HG03280 (cell line): ENCODE measurements at regions not wholly inside any gene's neighbourhood (a gene's known extent, or its start where the extent isn't known, plus 50 kb on each side); places are given as distances from the start of the nearest gene placed in this dataset.

Experiments
- ATAC-seq: cut with Tn5 transposase; IDR thresholded peaks from one replicate; pipeline ENCODE4 v1.9.1; 2021; ENCODE audit warnings: mild to moderate bottlenecking, moderate library complexity; ENCODE audit not compliant: unreplicated experiment

DNA sequence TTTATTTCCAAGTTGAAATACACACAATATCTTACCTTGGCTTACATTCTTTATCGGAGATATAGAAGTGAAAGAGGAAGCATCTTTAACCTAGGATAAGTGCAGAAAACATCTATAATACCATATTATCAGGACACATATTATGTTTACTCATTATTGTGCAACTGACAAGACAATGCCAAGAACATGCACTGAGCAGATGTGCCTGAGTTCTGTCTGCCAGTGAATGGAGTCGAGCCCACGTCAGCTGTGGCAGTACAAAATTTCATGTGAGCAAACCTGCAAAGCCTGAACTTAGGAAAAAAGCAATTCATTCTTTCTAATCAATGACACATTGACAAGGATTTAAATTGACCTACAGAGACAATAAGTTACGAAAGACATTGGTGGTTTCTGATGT is 154.4 kb downstream of the AXIN2 start:
- ATAC-seq = no peak

DNA sequence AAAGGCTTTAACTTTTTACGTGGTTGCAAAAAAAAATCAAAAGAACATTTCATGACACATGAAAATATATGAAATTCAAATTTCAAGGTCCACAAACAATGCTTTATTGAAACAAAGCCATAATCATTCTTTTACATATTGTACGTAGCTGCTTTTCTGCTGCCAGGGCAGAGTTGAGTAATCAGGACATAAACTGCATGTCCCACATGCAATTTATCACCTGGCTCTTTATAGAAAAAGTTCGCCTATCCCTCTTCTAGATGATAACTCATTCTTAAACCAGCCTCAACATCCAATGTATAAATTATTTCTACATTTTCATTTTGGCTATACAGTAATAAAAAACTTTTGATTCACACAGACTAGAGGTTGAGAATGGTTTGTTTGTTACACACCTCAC is 154.9 kb downstream of the AXIN2 start:
- ATAC-seq = no peak

DNA sequence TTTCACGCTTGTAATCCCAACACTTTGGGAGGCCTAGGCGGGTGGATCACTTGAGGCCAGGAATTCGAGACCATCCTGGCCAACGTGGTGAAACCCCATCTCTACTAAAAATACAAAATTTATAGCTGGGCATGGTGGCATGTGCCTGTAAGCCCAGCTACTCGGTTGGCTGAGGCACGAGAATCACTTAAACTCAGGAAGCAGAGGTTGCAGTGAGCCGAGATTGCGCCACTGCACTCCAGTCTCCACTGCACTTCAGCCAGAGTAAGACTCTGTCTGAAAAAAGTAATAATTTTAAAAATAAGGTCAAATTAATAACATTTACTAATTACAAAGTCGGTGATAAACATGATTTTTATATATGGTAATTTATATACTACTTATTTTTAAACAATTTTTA is 155.9 kb downstream of the AXIN2 start:
- no peak for ATAC-seq

DNA sequence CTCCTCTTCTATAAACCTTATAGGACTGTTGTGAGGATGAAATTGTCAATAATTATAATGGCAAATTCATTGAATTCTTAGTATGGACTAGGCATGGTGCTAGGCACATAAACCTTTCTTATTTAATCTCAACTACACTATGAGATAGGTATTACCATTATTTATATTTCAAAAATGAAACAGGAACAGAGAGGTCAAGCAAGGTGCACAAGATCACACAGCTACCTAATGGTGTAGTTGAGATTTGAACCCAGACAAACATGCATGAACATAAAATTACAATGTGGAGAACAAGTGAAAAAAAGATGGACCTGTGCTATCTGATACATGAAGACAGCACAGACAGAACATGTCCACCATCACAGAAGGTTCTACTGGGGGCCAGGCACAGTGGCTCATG is 156.7 kb downstream of the AXIN2 start:
- ATAC-seq = no peak

DNA sequence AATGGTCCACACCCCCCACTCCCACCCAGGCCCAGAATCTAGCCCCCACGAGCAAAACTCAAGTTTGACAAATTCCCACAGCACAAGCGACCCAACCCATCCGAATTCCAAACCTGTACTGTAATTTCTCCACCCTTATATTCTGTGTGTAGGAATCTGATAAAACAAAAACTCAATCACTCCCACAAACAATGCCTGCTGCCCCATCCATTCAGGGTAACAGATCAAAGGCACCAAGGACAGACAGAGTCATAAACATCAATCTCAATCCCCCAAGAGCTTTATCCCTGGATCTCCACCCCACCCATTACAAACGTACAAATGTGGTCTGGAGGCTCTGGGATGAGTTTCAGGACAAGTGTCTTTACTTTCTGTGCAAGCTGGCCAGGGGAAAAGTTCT is 157.8 kb downstream of the AXIN2 start:
- ATAC-seq = no peak

DNA sequence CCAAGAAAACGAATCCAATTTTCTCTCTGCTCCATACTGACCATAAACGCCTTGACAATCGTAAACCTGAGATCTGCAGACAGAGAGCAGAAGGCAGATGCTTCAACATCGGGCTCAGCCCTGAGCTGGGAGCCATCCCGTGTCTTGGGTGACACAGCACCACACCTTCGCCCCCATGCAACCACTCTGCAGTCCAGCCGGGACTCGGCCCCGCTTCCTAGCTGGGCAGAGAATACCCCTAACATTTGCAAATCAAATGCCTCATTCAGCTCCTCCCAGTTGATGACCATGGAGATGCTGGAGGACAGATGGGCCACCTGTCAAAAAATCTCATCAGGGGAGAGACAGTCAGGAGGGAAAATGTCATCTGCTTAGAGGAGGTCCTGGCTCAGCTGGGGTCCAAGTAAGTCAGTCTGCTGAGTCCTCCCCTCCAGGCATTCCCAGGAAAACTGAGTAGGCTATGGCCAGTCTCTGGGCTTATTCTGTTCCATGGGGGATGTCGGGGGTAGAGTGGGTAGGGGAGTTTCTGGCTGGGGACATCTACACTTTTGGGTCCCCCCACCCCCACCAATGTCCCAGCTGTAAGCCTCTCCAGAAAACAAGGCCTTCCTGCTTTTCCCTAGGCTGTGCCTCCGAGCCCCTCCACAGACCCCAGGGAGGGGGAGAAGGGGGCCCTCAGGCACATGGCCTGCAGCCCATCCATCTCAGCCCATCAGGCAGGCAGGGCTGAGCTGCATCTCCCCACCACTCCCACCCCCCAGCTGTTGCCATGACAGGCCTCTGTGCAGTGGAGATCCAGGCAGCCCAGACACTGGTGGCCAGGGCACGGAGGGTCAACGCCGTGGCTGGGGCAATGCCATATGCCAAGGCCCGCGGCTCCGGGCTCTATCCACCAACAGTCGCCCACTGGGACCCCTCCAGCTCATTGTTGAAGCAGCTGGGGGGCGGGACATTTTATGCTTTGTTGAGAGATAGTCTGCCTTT is 158.6 kb downstream of the AXIN2 start:
- ATAC-seq = no peak

DNA sequence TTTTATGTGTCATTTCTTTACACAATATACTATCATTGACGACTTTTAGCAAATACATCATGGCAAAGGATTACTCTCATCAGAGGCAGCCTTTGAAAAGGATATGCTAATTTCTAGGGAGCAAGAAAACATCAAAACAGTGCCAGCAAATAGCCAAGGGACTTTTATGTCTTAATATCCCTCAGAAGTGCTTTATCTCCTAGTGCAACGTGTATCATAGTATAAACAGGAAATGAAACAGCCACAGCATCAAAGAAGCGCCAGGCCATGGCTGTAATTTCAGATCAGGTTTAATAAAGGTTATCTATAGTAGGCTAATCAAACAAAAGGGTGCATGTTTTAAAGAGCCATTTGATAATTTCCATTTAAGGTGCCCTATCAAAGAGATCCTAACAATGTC is 159.9 kb downstream of the AXIN2 start:
- ATAC-seq = no peak

DNA sequence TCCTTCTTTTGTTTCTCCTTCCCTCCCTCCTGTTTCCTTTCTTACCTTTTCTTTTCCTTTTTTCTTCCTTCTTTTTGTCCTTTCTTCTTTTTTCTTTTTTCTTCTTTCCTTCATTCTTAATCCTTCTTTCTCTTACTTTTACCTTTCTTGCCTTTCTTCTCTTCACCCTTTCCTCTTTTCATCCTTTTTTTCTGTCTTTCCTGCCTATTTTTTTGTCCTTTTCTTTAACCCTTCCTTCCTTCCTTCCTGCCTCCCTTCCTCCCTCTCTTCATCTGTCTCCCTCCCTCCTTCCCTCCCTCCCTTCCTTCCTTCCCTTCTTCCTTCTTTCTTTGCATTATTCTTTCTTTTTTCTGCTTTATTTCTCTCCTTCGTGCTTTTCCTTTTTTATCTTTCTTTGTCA is 160.7 kb downstream of the AXIN2 start:
- ATAC-seq = no peak

DNA sequence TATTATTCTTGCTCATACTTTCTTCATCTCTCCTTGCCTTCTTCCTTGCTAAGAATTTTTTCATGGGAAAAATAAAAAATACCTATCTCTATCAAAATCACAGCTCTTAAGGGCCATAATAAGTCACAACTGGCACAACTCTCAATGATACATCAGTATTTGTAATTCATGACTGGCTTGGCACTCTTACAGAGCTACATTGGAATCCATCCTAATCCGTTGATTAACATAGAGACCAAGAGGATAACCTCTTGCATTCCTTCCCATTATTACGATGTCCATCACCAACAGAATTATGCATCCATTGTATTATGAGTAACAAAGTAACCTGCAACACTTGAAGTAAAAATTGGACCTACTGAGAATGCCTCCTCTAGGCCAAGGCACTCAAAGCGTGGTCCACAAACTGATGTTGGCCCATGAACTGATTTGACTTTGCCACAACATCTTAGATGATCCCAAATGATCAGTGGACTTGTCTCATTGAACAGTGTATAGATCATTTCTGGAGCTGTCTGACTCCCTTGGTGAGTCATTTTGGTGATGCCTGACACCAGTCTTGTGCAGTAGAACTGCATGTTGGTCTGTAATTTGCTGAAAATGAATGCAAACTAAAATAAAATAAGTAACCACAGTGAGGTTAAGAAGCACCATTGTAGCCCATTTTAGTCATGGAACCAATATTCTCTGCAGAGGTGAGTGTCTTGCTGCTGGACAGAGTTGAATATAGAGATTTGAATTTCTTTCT is 163.2 kb downstream of the AXIN2 start:
- no peak for ATAC-seq

DNA sequence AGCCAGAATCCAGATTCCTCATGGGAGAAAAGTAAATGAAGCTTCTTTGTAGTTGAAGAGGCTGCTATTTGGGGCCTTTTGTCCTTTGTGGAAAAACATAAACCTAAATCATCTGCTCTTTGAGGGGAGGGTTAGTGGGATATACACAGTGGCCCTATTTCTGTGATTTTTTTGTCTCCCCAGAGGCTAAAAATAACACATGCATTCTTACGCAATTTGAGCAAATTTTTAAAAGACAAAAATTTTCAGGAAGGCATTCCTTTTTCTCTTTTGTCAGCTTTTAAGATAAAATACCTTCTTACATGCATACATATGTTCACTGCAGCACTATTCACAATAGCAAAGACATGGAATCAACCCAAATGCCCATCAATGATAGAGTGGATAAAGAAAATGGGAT is 165.5 kb downstream of the AXIN2 start:
- no peak for ATAC-seq

DNA sequence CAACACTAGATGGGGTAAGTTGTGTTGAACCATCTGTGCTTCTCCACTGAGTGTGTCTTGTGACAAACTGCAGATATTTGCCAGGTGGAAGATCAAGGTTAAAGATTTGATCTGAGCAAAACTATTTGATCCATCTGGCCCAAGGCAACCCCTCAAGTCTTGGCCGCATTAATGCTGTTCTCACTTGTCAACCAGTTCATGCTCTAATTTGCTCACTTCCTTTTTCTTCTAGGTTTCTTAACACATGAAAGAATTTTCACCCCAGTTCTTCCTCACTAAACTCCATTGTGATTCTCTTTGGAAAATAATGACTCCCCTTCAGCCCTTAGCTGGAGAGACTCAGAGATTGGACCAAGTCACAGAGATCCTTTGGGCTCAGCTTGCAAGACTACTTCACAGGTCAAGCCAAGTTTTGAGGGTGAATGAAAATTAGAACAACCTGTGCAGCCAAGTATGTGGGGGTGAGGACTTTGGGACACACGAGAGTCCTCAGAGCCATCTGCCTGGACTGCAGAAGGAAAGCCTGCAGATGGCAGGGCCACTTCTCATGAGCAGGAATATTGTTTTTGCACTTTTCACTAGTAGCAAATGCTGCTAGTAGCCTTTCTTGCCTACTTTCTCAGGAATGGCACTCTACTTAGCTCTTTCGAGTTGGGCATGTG is 166.5 kb downstream of the AXIN2 start:
- ATAC-seq = no peak

DNA sequence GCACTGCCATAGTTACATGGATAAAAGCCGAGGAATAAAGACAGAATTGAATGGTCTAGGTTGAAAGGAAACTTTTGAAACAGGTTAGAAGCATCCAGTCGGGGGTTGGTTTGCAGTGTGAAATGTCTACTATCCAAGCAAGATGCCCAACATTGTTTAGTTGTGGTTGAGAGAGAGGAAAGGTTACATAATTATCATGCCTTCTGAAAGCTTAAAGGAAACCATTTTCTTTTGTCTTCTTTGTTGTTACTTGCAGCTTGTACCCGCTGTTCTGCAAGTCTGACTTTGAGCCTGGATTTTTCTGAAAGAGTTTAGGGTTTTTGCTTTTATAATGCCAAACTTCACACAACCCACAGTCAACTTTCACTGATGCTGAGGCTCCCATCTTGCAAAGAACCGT is 167.9 kb downstream of the AXIN2 start:
- no peak for ATAC-seq

DNA sequence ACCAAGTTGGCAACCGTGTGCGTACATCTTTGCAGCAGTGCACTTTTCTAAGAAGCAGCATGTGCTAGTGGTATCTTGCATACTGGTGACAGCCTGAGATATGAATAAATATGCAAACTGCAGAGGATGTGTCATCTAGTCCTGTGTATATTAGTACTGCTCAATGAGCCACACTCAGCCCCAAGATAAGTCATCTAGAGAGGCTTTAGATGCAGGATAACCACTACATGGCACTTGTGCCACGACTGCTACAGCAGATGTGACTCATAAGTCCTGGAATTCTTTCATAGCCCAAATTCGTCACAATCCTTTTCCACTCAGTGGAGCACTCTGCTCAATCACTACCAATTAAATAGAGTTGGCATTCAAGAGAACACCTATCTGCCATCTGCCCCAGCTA is 171.5 kb downstream of the AXIN2 start:
- no peak for ATAC-seq

DNA sequence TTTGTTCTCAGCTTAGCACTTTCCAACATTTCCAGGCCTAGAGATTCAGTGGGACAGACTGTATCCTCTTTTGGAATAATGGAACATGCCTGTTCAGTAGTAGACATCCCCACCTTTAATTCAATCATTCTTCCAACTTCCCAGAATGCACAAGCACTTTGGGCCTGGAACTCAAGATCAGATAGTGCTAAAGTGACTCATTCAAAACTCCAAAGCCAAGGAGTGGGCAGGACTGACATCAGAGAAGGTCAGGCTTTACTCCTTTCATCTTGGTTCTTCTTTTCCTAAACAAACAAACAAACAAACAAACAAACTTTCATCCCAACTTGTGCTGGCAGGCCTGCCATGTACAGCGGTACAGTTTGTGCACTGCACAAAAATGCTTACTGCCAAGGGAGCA is 172.0 kb downstream of the AXIN2 start:
- ATAC-seq = no peak

DNA sequence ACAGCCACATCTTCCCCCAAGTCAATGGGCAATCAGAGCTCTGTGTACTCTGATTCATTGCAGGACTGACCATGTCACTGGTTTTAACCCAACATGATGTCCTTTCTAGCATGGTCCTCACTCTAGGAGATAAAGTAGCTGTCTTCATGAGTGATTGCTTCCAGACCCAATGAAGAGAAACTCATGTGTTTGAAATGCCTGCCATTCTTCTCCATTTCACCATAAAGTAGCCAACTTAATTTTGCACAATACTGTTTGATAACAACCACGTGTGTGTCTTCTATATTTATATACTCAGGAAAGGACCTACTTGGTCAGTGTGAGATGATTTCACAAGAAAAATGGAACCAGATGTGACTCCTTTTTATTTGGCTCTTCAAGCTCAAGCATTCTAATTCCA is 172.5 kb downstream of the AXIN2 start:
- ATAC-seq = no peak

DNA sequence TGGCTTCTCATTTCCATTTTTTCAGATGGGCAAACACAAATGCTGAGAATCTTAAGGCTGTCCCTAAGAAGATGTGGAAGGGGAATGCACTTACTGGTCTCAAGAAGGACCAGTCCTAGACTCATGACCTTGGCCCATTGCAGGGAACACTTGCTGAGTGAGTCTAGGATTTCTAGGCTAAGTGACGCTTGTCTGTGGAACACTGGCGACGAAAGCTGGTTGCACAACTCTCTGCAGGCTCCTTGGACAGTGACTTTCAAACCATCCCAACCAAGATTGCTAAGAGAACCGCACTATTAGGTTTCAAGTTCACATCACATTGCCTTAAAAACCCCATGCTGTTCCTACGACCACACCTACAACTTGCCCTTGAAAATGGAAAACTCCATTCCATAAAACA is 174.1 kb downstream of the AXIN2 start:
- ATAC-seq = no peak

DNA sequence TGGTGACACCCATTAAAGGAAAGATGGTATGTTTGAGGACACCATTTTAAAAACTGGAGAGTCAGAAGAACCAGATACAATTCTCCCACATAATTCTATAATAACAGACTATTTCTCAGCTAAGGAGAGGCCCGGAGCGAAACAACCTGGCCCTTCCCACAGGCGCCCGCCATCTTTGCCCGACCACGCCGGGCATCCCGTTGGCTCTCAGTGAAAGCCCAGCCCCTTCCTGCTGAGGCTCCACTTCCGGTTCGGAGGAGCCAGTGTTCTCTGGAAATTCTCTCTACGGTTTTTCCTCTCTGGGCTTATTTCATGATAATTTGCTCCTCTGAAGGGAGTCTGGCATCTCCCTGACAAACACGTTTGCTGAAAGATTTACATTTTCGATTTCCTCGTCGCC is 175.7 kb downstream of the AXIN2 start:
- no peak for ATAC-seq

DNA sequence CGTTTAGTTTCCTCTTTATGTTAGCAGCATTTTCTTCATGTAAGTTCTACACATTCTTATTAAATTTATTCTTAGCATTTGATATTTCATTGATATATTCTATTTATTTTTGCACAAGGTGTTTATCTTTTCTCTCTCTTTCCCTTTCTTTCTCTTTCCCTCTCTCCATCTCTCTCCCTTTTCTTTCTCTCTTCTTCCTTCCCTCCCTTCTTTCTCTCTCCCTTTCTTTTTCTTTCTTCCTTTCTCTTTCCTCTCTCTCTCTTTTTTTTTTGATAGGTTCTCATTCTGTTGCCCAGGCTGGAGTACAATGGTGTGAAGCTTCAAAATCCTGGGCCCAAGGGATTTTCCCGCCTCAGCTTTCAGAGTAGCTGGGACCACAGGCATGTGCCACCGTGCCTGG is 176.4 kb downstream of the AXIN2 start:
- no peak for ATAC-seq

DNA sequence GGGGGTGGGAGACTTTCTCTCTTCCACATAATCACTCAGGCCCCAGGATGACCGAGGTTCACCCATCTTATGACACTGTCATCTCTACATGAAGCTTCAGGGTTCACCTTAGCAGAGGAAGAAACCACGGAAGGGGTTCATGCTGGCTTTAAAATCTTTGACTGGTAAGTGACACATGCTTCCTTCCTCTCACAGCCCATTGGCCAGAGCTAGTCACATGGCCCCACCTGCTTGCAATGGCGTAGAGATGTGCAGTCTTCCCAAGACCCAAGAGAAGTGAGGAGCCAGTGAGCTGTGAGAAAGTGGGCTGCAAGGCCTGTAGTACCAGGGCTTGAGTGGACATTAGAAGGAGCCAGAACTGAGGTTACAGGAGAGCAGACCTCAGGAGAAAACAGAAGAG is 180.3 kb downstream of the AXIN2 start:
- no peak for ATAC-seq

DNA sequence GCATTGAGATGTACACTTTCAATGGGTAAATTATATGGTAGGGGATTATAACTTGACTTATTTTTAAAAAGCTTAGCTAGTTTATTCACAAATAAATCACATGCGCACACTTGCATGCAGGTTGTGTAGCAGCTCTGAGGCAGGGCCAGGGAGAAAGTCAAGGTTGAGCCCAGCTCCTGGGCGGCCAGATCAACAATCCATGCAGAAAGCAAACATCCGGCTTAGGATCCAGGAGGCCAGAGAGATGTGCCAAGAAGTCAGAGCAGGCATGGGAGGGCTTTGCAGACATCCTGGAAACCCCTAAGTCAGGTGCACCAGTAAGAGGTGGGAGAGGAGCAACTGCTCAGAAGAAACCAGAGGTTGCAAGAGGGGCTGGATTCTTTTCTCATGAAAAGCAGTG is 186.5 kb downstream of the AXIN2 start:
- no peak for ATAC-seq

DNA sequence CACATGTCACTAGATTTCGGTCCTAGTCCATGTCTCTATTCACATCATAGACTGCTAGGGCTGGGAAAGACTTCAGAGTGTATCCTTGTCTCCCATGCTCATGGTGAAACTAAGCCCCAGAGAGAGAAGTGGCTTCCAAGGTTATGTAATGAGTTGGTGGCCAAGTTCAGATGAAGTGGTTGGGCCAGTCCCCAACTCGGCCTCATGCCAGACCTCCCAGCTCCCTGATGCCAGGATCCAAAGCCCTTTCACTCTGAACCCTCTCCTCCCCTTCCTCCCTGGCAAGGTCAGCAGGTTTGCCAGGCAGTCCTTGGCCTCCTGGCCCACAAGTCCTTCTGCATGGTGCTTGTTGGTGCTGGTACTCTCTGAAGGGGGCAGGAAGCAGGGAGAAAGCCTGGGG is 189.7 kb downstream of the AXIN2 start:
- ATAC-seq = no peak

DNA sequence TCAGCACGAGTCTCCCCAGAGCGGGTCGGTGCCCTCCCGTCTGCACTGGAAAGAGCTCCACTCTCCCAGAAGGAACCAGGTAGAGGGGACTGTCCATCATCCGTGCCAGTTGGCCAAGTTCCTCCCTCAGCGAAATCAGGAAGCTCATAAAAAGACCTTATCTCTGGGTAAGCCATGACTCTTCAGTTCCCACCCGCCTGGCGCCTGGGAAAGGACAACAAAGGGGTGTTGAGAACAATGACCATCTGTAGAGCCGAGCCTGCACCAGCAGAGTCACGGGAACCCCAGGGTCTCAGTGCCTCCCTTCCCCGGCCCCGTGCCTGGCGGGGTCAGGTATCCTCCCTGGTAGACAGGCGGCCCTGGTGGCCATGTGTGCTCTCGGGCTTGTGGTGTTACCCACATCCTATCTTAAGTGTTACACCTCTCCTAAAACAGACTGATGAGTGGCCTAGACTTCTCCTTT is 190.7 kb downstream of the AXIN2 start:
- no peak for ATAC-seq
